A673 (cell line): ENCODE measurements at regions not wholly inside any gene's neighbourhood (a gene's known extent, or its start where the extent isn't known, plus 50 kb on each side); places are given as distances from the start of the nearest gene placed in this dataset.

ENCODE experiments used
- BruUV-seq: library from RNA; stranded (reverse); fragments of 400-500 nt; replicated peaks from 2 replicates; lab custom pipeline; 2021; lab: Mats Ljungman, UMichigan
- CTCF ChIA-PET: fragments of 300-600 bp; sonication (Branson Sonifier 250); formaldehyde crosslinking; loops from one replicate; lab custom pipeline; 2022; ENCODE audit warnings: antibody characterized with exemption; lab: Charles Lee
- POLR2A ChIA-PET: fragments of 300-600 bp; sonication (Branson Sonifier 250); formaldehyde crosslinking; loops from one replicate; lab custom pipeline; 2022; ENCODE audit warnings: antibody characterized with exemption; ENCODE audit not compliant: low non-redundant PET; lab: Charles Lee
- DNase-seq: peaks from one replicate; pipeline ENCODE4 v3.0.0-alpha.2; 2015; ENCODE audit warnings: low spot score
- H3K27ac ChIP-seq: fragments of 200-600 bp; sonication (generic); 2 replicates; pipeline ENCODE4 v1.5.1; 2016; ENCODE audit warnings: mixed run types, low read depth, mild to moderate bottlenecking, mixed read lengths, antibody characterized with exemption, low read length; ENCODE audit not compliant: poor library complexity, severe bottlenecking
- H3K27me3 ChIP-seq: fragments of 200-600 bp; sonication (generic); replicated peaks from 2 replicates; pipeline ENCODE4 v1.6.1; 2017; ENCODE audit warnings: mixed run types, low read depth, mild to moderate bottlenecking, mixed read lengths, antibody characterized with exemption, low read length; ENCODE audit not compliant: insufficient read depth, poor library complexity
- H3K36me3 ChIP-seq: fragments of 200-600 bp; sonication (generic); 2 replicates; pipeline ENCODE4 v1.6.1; 2016; ENCODE audit warnings: mixed run types, mild to moderate bottlenecking, mixed read lengths, antibody characterized with exemption, low read length; ENCODE audit not compliant: insufficient read depth, poor library complexity, severe bottlenecking
- H3K4me1 ChIP-seq: fragments of 200-600 bp; sonication (generic); 2 replicates; pipeline ENCODE4 v1.6.1; 2017; ENCODE audit warnings: mixed run types, mild to moderate bottlenecking, mixed read lengths, antibody characterized with exemption, low read length; ENCODE audit not compliant: insufficient read depth, poor library complexity, severe bottlenecking
- H3K4me3 ChIP-seq: fragments of 200-600 bp; sonication (generic); 2 replicates; pipeline ENCODE4 v1.5.1; 2016; ENCODE audit warnings: low read depth, mixed run types, mild to moderate bottlenecking, mixed read lengths, low read length; ENCODE audit not compliant: poor library complexity, severe bottlenecking
- H3K9me3 ChIP-seq: fragments of 200-600 bp; sonication (generic); 2 replicates; pipeline ENCODE4 v1.6.1; 2016; ENCODE audit warnings: mixed run types, low read depth, mild to moderate bottlenecking, mixed read lengths, antibody characterized with exemption, low read length; ENCODE audit not compliant: poor library complexity, severe bottlenecking
- EZH2 ChIP-seq: fragments of 200-600 bp; sonication (generic); IDR thresholded peaks from 2 replicates; pipeline ENCODE4 v1.6.1; 2017; ENCODE audit warnings: borderline replicate concordance, low read depth, mild to moderate bottlenecking, mixed read lengths, antibody characterized with exemption, low read length; ENCODE audit not compliant: poor library complexity, severe bottlenecking
- intact Hi-C: fragments of 100-400 bp; cut with micrococcal nuclease; formaldehyde crosslinking; loops from one replicate; pipeline ENCODE4 v1.10.0; 2022; ENCODE audit not compliant: unreplicated experiment
- TF ChIP-seq, protein P1 (sequence below): fragments of 300-800, 200-600 bp; sonication (generic); conservative IDR thresholded peaks from 2 replicates; pipeline ENCODE4 v1.5.1; 2017; ENCODE audit warnings: low read depth, mild to moderate bottlenecking, antibody characterized with exemption, low read length, moderate library complexity, mixed read lengths

DNA sequence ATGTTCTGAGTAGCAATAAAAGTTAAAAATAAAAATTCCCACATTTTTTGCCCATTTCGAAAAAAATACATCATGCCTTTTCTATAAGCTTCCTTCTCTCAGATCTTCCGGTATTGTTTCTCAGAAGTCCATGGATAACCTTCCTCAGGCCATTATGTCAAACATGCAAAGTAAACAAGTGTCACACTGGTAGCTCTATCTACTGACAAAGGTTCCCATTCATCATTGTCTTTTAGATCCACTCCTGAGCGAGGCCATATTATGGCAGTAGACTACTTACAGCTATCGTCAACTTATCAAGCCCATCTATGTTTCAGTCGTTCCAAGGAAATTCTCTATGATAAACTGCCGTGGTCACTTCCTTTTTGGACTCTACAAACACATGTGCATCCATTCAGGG is 1068.2 kb downstream of the GLUD2 start:
- POLR2A ChIA-PET: no interaction called here
- TF ChIP-seq, protein P1, sequence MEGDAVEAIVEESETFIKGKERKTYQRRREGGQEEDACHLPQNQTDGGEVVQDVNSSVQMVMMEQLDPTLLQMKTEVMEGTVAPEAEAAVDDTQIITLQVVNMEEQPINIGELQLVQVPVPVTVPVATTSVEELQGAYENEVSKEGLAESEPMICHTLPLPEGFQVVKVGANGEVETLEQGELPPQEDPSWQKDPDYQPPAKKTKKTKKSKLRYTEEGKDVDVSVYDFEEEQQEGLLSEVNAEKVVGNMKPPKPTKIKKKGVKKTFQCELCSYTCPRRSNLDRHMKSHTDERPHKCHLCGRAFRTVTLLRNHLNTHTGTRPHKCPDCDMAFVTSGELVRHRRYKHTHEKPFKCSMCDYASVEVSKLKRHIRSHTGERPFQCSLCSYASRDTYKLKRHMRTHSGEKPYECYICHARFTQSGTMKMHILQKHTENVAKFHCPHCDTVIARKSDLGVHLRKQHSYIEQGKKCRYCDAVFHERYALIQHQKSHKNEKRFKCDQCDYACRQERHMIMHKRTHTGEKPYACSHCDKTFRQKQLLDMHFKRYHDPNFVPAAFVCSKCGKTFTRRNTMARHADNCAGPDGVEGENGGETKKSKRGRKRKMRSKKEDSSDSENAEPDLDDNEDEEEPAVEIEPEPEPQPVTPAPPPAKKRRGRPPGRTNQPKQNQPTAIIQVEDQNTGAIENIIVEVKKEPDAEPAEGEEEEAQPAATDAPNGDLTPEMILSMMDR: no peak
- TF ChIP-seq EZH2: no peak
- H3K27ac ChIP-seq: no peak overlapping the region
- no peak overlapping the region for H3K4me3 ChIP-seq
- H3K27me3 ChIP-seq: no peaks in the 10 kb centered on the region
- no peak for DNase-seq
- no TSS peak for BruUV-seq
- no peaks in the 10 kb centered on the region for H3K9me3 ChIP-seq
- no peaks in the 10 kb centered on the region for H3K36me3 ChIP-seq
- H3K4me1 ChIP-seq: no peaks in the 10 kb centered on the region
- intact Hi-C loops: no loop called here
- CTCF ChIA-PET: no interaction called here

DNA sequence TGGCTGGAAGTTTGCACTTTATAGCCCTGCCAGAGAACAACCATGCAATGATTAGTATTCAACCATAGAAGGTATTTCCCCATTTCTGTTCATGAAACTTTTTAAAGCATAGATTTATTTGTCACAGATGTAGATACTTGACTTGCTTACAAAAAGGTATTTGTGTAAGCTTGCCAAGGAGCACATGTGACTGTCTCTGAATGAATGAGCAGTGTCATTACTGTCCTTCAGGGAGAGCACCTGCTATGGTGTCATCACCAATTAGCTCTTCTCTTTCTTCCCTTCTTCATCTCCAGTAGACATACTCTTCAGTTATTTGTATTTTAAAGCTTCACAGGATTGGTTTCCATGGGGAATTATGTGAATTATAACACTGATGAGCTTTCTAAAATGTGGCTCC is 1064.7 kb upstream of the GRIA3 start:
- no TSS peak for BruUV-seq
- no peaks in the 10 kb centered on the region for H3K36me3 ChIP-seq
- H3K9me3 ChIP-seq: no peaks in the 10 kb centered on the region
- no peak for TF ChIP-seq EZH2
- TF ChIP-seq, protein P1: no peak
- H3K4me3 ChIP-seq: no peak overlapping the region
- ChIA-PET CTCF (no interaction called here), POLR2A (no interaction called here)
- no peaks in the 10 kb centered on the region for H3K27me3 ChIP-seq
- DNase-seq: no peak
- H3K27ac ChIP-seq: no peak overlapping the region
- intact Hi-C loops: no loop called here
- H3K4me1 ChIP-seq: no peaks in the 10 kb centered on the region

DNA sequence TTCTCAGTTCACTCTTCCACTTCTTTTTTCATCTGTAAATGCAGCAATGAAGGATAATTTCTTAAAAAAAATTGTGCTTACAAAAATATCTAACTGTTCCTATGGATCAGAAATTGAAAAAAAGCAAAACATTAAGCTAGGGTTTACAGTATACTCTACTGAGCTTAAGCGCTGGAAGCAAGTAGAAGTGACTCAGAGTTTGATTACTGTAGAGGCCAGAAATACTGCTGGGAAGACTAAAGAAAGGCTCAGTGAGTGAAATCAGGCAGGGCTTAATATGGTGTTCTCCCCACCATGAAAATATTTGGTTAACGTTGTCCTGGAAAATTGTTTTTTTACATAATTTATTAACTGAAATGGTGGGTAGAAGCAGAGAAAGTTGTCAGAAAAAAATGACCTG is 1061.8 kb upstream of the GRIA3 start:
- no peak overlapping the region for H3K4me3 ChIP-seq
- ChIA-PET CTCF (no interaction called here), POLR2A (no interaction called here)
- H3K9me3 ChIP-seq: no peaks in the 10 kb centered on the region
- H3K36me3 ChIP-seq: no peaks in the 10 kb centered on the region
- no peaks in the 10 kb centered on the region for H3K4me1 ChIP-seq
- H3K27me3 ChIP-seq: no peaks in the 10 kb centered on the region
- intact Hi-C loops: no loop called here
- H3K27ac ChIP-seq: no peak overlapping the region
- DNase-seq: no peak
- TF ChIP-seq, protein P1: no peak
- no peak for TF ChIP-seq EZH2
- no TSS peak for BruUV-seq
